GM12875 (cell line): ENCODE measurements at regions not wholly inside any gene's neighbourhood (a gene's known extent, or its start where the extent isn't known, plus 50 kb on each side); places are given as distances from the start of the nearest gene placed in this dataset.

Source experiments
- H3K4me3 ChIP-seq: one replicate; pipeline ENCODE4 v1.5.1; 2011; ENCODE audit warnings: low read depth, low read length, control low read depth
- TF ChIP-seq, protein P1 (sequence below): IDR thresholded peaks from 2 replicates; pipeline ENCODE4 v1.5.1; 2011; ENCODE audit warnings: low read depth, mild to moderate bottlenecking, control low read depth, inconsistent platforms, low read length, moderate library complexity, borderline replicate concordance; ENCODE audit not compliant: insufficient read depth

DNA sequence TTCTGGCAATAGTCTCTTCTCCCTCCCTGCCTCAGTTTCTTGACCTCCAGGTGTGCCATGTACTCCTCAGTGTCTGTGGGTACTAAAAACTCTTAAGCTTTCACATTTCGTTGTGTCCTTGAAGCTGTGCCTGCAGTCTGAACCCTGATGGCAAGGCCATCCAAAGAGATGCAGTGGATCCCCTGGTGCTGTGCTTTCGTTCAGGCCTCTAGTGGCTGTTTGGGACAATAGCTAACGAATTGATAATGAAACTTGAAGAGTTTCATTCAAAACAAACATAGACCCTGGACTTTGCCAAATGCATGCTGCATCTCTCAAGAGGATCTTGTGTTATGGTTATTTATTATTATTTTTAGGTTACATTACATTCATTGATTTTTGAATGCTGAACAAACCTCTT lies 523.1 kb upstream of the FSIP2 start:
- TF ChIP-seq, protein P1, sequence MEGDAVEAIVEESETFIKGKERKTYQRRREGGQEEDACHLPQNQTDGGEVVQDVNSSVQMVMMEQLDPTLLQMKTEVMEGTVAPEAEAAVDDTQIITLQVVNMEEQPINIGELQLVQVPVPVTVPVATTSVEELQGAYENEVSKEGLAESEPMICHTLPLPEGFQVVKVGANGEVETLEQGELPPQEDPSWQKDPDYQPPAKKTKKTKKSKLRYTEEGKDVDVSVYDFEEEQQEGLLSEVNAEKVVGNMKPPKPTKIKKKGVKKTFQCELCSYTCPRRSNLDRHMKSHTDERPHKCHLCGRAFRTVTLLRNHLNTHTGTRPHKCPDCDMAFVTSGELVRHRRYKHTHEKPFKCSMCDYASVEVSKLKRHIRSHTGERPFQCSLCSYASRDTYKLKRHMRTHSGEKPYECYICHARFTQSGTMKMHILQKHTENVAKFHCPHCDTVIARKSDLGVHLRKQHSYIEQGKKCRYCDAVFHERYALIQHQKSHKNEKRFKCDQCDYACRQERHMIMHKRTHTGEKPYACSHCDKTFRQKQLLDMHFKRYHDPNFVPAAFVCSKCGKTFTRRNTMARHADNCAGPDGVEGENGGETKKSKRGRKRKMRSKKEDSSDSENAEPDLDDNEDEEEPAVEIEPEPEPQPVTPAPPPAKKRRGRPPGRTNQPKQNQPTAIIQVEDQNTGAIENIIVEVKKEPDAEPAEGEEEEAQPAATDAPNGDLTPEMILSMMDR, result no peak
- no peak overlapping the region for H3K4me3 ChIP-seq

DNA sequence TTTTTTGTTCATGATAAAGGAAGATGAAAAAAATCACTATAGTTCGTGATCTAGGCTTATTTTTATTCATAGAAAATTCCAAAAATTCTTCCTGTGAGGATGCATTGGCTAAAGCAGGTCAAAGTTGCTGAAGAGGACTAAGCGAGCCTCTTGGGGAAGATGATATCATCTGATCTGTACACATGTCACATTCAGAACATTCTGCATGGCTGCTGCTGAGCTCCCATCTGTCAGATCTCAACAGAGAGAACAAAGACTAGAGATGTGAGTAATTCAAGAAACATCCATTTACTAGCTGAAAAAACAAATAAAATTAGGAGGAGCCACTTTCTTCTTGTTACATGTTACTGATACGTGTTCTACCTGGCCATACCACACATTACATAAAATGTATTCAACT lies 518.6 kb upstream of the FSIP2 start:
- no peak overlapping the region for H3K4me3 ChIP-seq
- TF ChIP-seq, protein P1, result no peak

DNA sequence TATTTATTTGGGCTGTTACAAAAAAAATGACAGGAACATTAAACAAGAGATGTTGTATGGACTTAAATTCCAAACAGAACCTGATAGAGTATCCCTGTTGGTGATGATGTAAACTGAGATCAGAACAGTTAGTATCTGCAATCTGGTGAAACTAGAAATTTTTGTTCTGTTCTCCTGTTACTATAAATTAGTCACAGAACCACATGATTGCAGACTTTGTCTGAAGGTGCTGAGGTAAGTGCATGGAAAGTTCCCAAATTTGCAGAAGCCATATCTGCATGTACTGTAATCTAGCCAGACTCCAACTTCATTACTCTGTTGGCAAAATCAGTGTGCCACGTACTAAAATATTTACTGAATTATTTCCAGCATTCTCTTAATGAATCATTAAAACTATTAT lies 516.3 kb upstream of the FSIP2 start:
- H3K4me3 ChIP-seq, result no peak overlapping the region
- TF ChIP-seq, protein P1, result no peak

DNA sequence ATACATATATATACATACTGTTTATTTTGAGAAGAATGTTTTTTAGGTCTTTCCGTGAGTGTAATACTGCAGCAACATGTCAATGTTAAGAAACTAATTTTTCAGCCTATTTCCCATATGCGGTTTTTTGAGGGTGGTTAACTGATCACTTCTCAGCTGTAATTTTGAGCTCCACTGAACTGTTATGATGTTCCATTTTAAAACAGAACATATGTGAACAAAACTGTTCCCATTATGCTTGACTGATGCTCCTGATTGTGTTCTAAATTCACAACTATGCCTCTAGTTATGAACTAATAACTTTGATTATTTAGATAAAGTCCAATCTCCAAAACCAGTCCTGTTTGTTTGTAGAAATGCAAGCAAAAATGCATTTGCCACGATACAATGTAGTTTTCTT lies 511.2 kb upstream of the FSIP2 start:
- TF ChIP-seq, protein P1, result no peak
- H3K4me3 ChIP-seq, result no peak overlapping the region

- TF ChIP-seq, protein P1, result no peak
- no peak overlapping the region for H3K4me3 ChIP-seq
Observed at GRCh38 chr2:185239491-185239890, 499.1 kb upstream of the FSIP2 start.

DNA sequence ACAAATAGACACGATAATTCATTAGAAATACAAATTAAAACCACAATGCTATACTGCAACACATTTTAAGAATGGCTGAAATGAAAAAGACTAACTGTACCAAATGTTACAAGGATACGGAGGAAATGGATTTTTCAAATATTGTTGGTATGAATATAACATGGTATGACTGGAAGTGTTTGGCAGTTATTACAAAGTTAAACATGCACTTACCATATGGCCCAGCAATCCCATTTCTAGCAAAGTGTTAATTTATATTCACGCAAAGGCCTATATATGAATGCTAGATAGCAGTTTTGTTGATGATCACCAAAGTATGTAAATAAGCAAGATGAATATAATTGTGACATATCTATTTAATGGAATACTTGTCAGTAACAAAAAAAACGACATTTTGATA lies 497.8 kb upstream of the FSIP2 start:
- H3K4me3 ChIP-seq, result no peak overlapping the region
- TF ChIP-seq, protein P1, result no peak

DNA sequence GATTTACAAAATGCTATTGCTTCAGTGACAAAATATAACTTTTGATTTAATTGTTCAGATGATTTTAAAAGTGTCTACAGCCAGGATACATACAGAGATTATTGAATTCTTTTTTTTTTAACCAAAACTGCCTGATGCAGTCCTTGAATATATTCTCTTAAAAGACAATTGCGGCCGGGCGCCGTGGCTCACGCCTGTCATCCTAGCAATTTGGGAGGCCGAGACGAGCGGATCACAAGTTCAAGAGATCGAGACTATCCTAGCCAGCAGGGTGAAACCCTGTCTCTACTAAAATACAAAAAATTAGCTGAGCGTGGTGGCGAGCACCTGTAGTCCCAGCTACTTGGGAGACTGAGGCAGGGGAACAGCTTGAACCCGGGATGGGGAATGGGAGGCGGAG lies 497.0 kb upstream of the FSIP2 start:
- H3K4me3 ChIP-seq, result no peak overlapping the region
- TF ChIP-seq, protein P1, result no peak
